GM21717 (cell line): ENCODE measurements at regions not wholly inside any gene's neighbourhood (a gene's known extent, or its start where the extent isn't known, plus 50 kb on each side); places are given as distances from the start of the nearest gene placed in this dataset.
"Not testable (repeated sequence)": the region's sequence is repeated elsewhere in the genome, so short reads cannot be mapped to it uniquely, and the experiment has no call there.

ENCODE experiments used
- ATAC-seq: cut with Tn5 transposase; IDR thresholded peaks from one replicate; pipeline ENCODE4 v1.9.1; 2021; ENCODE audit warnings: mild to moderate bottlenecking, moderate library complexity; ENCODE audit not compliant: unreplicated experiment

GRCh38 chr5:91315701-91316100 lies 67.4 kb downstream of the ARRDC3 start:
- no peak for ATAC-seq

- peak; percentile 75 for ATAC-seq
These were observed 69.1 kb downstream of the ARRDC3 start for GRCh38 chr5:91313757-91314673.

GRCh38 chr5:91312698-91313097 lies 70.4 kb downstream of the ARRDC3 start:
- ATAC-seq: no peak

- ATAC-seq: peak; percentile 89
These were observed 71.2 kb downstream of the ARRDC3 start for GRCh38 chr5:91311697-91312501.

GRCh38 chr5:91311168-91311696 lies 71.9 kb downstream of the ARRDC3 start:
- ATAC-seq: no peak

GRCh38 chr5:91308157-91308556 lies 75.0 kb downstream of the ARRDC3 start:
- ATAC-seq: not testable (repeated sequence)

GRCh38 chr5:91307048-91307447 lies 76.1 kb downstream of the ARRDC3 start:
- no peak for ATAC-seq

- no peak for ATAC-seq
These were observed 76.6 kb downstream of the ARRDC3 start for GRCh38 chr5:91306497-91306896.

- no peak for ATAC-seq
These were observed 77.5 kb downstream of the ARRDC3 start for GRCh38 chr5:91305640-91306039.

- not testable (repeated sequence) for ATAC-seq
These were observed 79.1 kb downstream of the ARRDC3 start for GRCh38 chr5:91304015-91304414.

GRCh38 chr5:91302958-91303357 lies 80.2 kb downstream of the ARRDC3 start:
- no peak for ATAC-seq

GRCh38 chr5:91302305-91302704 lies 80.8 kb downstream of the ARRDC3 start:
- no peak for ATAC-seq

- no peak for ATAC-seq
These were observed 81.8 kb downstream of the ARRDC3 start for GRCh38 chr5:91301106-91301846.

GRCh38 chr5:91297994-91298393 lies 85.1 kb downstream of the ARRDC3 start:
- no peak for ATAC-seq

- no peak for ATAC-seq
These were observed 86.4 kb downstream of the ARRDC3 start for GRCh38 chr5:91296674-91297143.

GRCh38 chr5:91296102-91296501 lies 87.0 kb downstream of the ARRDC3 start:
- not testable (repeated sequence) for ATAC-seq

GRCh38 chr5:91293131-91293530 lies 90.0 kb downstream of the ARRDC3 start:
- peak; percentile 89 for ATAC-seq

GRCh38 chr5:91291628-91292569 lies 91.2 kb downstream of the ARRDC3 start:
- ATAC-seq: no peak

GRCh38 chr5:91288118-91288916 lies 94.8 kb downstream of the ARRDC3 start:
- ATAC-seq: no peak
